ENCODE measurements at regions not wholly inside any gene's neighbourhood (a gene's known extent, or its start where the extent isn't known, plus 50 kb on each side); places are given as distances from the start of the nearest gene placed in this dataset.

- ATAC-seq (ENCODE audit: insufficient number of reproducible peaks, low FRiP score, low read depth) (no peak), DNase-seq (ENCODE audit: low spot score) (no peak)
- Histone ChIP-seq H3K36me3 (no peaks in the 10 kb centered on the region), H3K4me1 (ENCODE audit: control insufficient read depth in 1 of 2, low read depth in 2 of 2) (peaks cover 26 to 42% of the 10 kb centered on the region in 2 donors), H3K27ac (no peak overlapping the region), H3K27me3 (replicated peaks; ENCODE audit: insufficient read depth) (no peaks in the 10 kb centered on the region), H3K4me3 (no peak overlapping the region), H3K9me3 (no peaks in the 10 kb centered on the region)
- no peak for TF ChIP-seq CTCF (IDR thresholded peaks at IDR 0.05)
Measured at GRCh38 chr4:15320121-15320678, 107.6 kb upstream of the C1QTNF7 start.

GRCh38 chr4:15322006-15322405 is 105.8 kb upstream of the C1QTNF7 start:
- Histone ChIP-seq H3K9me3 (no peaks in the 10 kb centered on the region), H3K36me3 (no peaks in the 10 kb centered on the region), H3K27me3 (replicated peaks; ENCODE audit: insufficient read depth) (no peaks in the 10 kb centered on the region), H3K27ac (peak overlapping the region; percentile 39 to 64), H3K4me1 (ENCODE audit: control insufficient read depth in 1 of 2, low read depth in 2 of 2) (peaks cover 19 to 36% of the 10 kb centered on the region in 2 donors), H3K4me3 (no peak overlapping the region)
- DNase-seq (ENCODE audit: low spot score) (no peak), ATAC-seq (ENCODE audit: insufficient number of reproducible peaks, low FRiP score, low read depth) (peak; percentile 29)
- no peak for TF ChIP-seq CTCF (IDR thresholded peaks at IDR 0.05)

- no peak overlapping the region for H3K27ac ChIP-seq
- no peak for TF ChIP-seq CTCF (IDR thresholded peaks at IDR 0.05)
Measured at GRCh38 chr4:15325987-15326386, 101.8 kb upstream of the C1QTNF7 start.

GRCh38 chr4:15327311-15328298 is 100.2 kb upstream of the C1QTNF7 start:
- Histone ChIP-seq H3K27ac (peak overlapping the region; percentile 21 to 50), H3K27me3 (replicated peaks; ENCODE audit: insufficient read depth) (no peaks in the 10 kb centered on the region), H3K4me3 (peak overlapping the region; percentile 31), H3K9me3 (no peaks in the 10 kb centered on the region), H3K4me1 (ENCODE audit: control insufficient read depth in 1 of 2, low read depth in 2 of 2) (peaks cover 5 to 30% of the 10 kb centered on the region in 2 donors), H3K36me3 (no peaks in the 10 kb centered on the region)
- DNase-seq (ENCODE audit: low spot score) (no peak), ATAC-seq (ENCODE audit: insufficient number of reproducible peaks, low FRiP score, low read depth) (no peak)
- no peak for TF ChIP-seq CTCF (IDR thresholded peaks at IDR 0.05)

More at GRCh38 chr4:15325987-15326386, 101.8 kb upstream of the C1QTNF7 start:
- no peak overlapping the region for H3K4me3 ChIP-seq
- no peak for ATAC-seq (ENCODE audit: insufficient number of reproducible peaks, low FRiP score, low read depth)
- peaks cover 19 to 42% of the 10 kb centered on the region in 2 donors for H3K4me1 ChIP-seq (ENCODE audit: control insufficient read depth in 1 of 2, low read depth in 2 of 2)
- no peaks in the 10 kb centered on the region for H3K36me3 ChIP-seq
- no peaks in the 10 kb centered on the region for H3K9me3 ChIP-seq
- no peaks in the 10 kb centered on the region for H3K27me3 ChIP-seq (replicated peaks; ENCODE audit: insufficient read depth)
- DNase-seq (ENCODE audit: low spot score) = no peak

GRCh38 chr4:15331930-15332329 is 95.9 kb upstream of the C1QTNF7 start:
- ATAC-seq (ENCODE audit: insufficient number of reproducible peaks, low FRiP score, low read depth) = no peak
- no peaks in the 10 kb centered on the region for H3K36me3 ChIP-seq

More at GRCh38 chr4:15331930-15332329, 95.9 kb upstream of the C1QTNF7 start:
- no peak for DNase-seq (ENCODE audit: low spot score)
- Histone ChIP-seq H3K27ac (no peak overlapping the region), H3K9me3 (no peaks in the 10 kb centered on the region), H3K4me3 (no peak overlapping the region), H3K27me3 (replicated peaks; ENCODE audit: insufficient read depth) (no peaks in the 10 kb centered on the region), H3K4me1 (ENCODE audit: control insufficient read depth in 1 of 2, low read depth in 2 of 2) (peaks cover 13 to 44% of the 10 kb centered on the region in 2 donors)
- TF ChIP-seq CTCF (IDR thresholded peaks at IDR 0.05) = no peak
